Cardiac muscle cell (in vitro differentiated cells and primary cell): ENCODE measurements at regions not wholly inside any gene's neighbourhood (a gene's known extent, or its start where the extent isn't known, plus 50 kb on each side); places are given as distances from the start of the nearest gene placed in this dataset.

ENCODE experiments used
- DNase-seq, 2 donors: peaks; one replicate each; pipeline versions ENCODE4 v3.0.0 to v3.0.0-alpha.2; 2010 to 2017; ENCODE audit warnings: low read depth in 1 of 2, low spot score in 1 of 2
- H3K27ac ChIP-seq: fragments of 200-600 bp; sonication (generic); 2 replicates; pipeline ENCODE4 v1.5.1; 2016
- H3K27me3 ChIP-seq: fragments of 200-600 bp; sonication (generic); 2 replicates; pipeline ENCODE4 v1.6.0; 2016; ENCODE audit warnings: control low read depth
- H3K36me3 ChIP-seq: fragments of 200-600 bp; sonication (generic); 2 replicates; pipeline ENCODE4 v1.5.1; 2016; ENCODE audit warnings: control low read depth
- H3K4me1 ChIP-seq: fragments of 200-600 bp; sonication (generic); 2 replicates; pipeline ENCODE4 v1.8.1; 2017; ENCODE audit warnings: low read depth, mild to moderate bottlenecking, mixed run types
- H3K4me3 ChIP-seq: fragments of 200-600 bp; sonication (generic); 2 replicates; pipeline ENCODE4 v1.5.1; 2016; ENCODE audit warnings: mild to moderate bottlenecking
- H3K9me3 ChIP-seq: fragments of 200-600 bp; sonication (generic); 2 replicates; pipeline ENCODE4 v1.5.1; 2017; ENCODE audit warnings: low read depth, mild to moderate bottlenecking, control low read depth
- CTCF ChIP-seq: IDR thresholded peaks from 2 replicates; pipeline ENCODE4 v1.5.1; 2012; ENCODE audit warnings: low read depth, mild to moderate bottlenecking, low read length

DNA sequence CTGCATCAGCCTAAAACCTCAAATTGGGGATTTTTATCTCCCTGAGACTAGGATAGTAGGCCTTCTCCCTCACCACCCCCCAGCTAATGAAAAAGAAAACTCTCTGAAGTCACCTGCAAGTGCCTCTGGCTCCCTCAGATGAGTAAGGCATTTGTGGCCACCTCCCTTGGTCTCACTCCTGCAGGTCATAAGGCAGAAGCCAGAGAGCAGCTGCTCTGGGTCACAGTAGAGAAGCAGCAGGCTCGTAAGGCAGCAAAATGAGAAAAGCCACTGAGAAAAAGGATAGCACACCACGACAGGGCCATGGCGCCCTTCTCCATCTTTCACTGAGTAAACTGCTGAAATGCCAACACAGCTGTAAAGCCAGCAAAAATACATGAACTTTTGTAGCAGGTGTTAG, 296.7 kb upstream of the DPH6 start:
- TF ChIP-seq CTCF: no peak
- H3K27ac ChIP-seq: no peak overlapping the region
- peaks cover 19% of the 10 kb centered on the region for H3K4me1 ChIP-seq
- DNase-seq: no peak
- H3K4me3 ChIP-seq: no peak overlapping the region
- no peaks in the 10 kb centered on the region for H3K9me3 ChIP-seq
- H3K36me3 ChIP-seq: no peaks in the 10 kb centered on the region
- no peaks in the 10 kb centered on the region for H3K27me3 ChIP-seq

- DNase-seq: peak in 1 of 2 donors; percentile 26
- peaks cover 19% of the 10 kb centered on the region for H3K4me1 ChIP-seq
- no peak overlapping the region for H3K4me3 ChIP-seq
- H3K9me3 ChIP-seq: no peaks in the 10 kb centered on the region
- no peaks in the 10 kb centered on the region for H3K36me3 ChIP-seq
- no peak overlapping the region for H3K27ac ChIP-seq
- TF ChIP-seq CTCF: no peak
- H3K27me3 ChIP-seq: no peaks in the 10 kb centered on the region
Observed at GRCh38 chr15:35843498-35843897, 297.5 kb upstream of the DPH6 start.

- DNase-seq: no peak
- Histone ChIP-seq H3K36me3 (no peaks in the 10 kb centered on the region), H3K9me3 (no peaks in the 10 kb centered on the region), H3K4me3 (no peak overlapping the region), H3K27ac (no peak overlapping the region), H3K27me3 (no peaks in the 10 kb centered on the region), H3K4me1 (no peaks in the 10 kb centered on the region)
- no peak for TF ChIP-seq CTCF
Observed at GRCh38 chr15:35850284-35850683, 304.3 kb upstream of the DPH6 start.

DNA sequence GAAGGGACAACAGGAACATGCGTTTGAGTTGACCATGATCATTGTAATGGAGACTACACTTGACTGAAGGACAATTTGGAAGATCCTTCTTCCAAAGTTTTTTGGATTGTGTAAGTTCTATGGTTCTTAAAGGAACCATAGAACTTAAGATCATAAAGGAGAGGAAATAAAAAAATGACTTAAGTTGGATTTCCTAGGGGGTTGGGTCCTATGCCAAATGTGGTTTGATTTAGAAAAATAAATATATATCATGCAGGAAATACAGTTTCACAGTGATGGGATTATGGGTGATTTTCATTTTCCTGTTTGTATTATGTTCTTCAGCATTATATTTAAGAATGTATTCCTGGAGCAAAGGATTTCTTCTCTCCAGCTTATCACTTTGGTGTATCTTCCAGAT, 305.5 kb upstream of the DPH6 start:
- no peaks in the 10 kb centered on the region for H3K27me3 ChIP-seq
- no peak for DNase-seq
- H3K4me1 ChIP-seq: no peaks in the 10 kb centered on the region
- no peaks in the 10 kb centered on the region for H3K36me3 ChIP-seq
- no peaks in the 10 kb centered on the region for H3K9me3 ChIP-seq
- TF ChIP-seq CTCF: no peak
- no peak overlapping the region for H3K27ac ChIP-seq
- no peak overlapping the region for H3K4me3 ChIP-seq

GRCh38 chr15:35852818-35853624, 307.1 kb upstream of the DPH6 start:
- TF ChIP-seq CTCF: no peak
- Histone ChIP-seq H3K4me3 (no peak overlapping the region), H3K9me3 (no peaks in the 10 kb centered on the region), H3K27ac (no peak overlapping the region), H3K4me1 (no peaks in the 10 kb centered on the region), H3K36me3 (no peaks in the 10 kb centered on the region), H3K27me3 (no peaks in the 10 kb centered on the region)
- no peak for DNase-seq
